Esophagus muscularis mucosa (tissue), 4 donors: ENCODE measurements at regions not wholly inside any gene's neighbourhood (a gene's known extent, or its start where the extent isn't known, plus 50 kb on each side); places are given as distances from the start of the nearest gene placed in this dataset.
"Not testable (repeated sequence)": the region's sequence is repeated elsewhere in the genome, so short reads cannot be mapped to it uniquely, and the experiment has no call there.

Experiments used
- DNase-seq: peaks from one replicate; pipeline ENCODE4 v3.0.0-alpha.2; 2017; ENCODE audit errors: extremely low spot score
- H3K27ac ChIP-seq, 4 donors: fragments of 200-600 bp; sonication (generic); replicated peaks in 1 of 4; 1 replicate in 3 of 4; 2 replicates in 1 of 4; pipeline ENCODE4 v1.5.1; 2016 to 2019; ENCODE audit warnings: mild to moderate bottlenecking in 1 of 4
- H3K27me3 ChIP-seq, 4 donors: fragments of 200-600 bp; sonication (generic); one replicate each; pipeline versions ENCODE4 v1.5.1 to v1.6.0; 2016 to 2019
- H3K36me3 ChIP-seq, 4 donors: fragments of 200-600 bp; sonication (generic); one replicate each; pipeline ENCODE4 v1.5.1; 2016 to 2019
- H3K4me1 ChIP-seq, 4 donors: fragments of 200-600 bp; sonication (generic); one replicate each; pipeline ENCODE4 v1.5.1; 2016 to 2019
- H3K4me3 ChIP-seq, 4 donors: fragments of 200-600 bp; sonication (generic); 1 replicate in 2 of 4; 2 replicates in 2 of 4; pipeline ENCODE4 v1.5.1; 2016 to 2019; ENCODE audit warnings: mild to moderate bottlenecking in 4 of 4, moderate library complexity in 1 of 4
- H3K9me3 ChIP-seq, 4 donors: fragments of 200-600 bp; sonication (generic); 1 replicate in 3 of 4; 2 replicates in 1 of 4; pipeline ENCODE4 v1.5.1; 2016 to 2019
- EP300 ChIP-seq: sonication (generic); formaldehyde crosslinking; IDR thresholded peaks from one replicate; pipeline ENCODE4 v1.6.1; 2017; ENCODE audit warnings: antibody characterized with exemption
- POLR2A ChIP-seq: fragments of 450-650 bp; IDR thresholded peaks from one replicate; pipeline ENCODE4 v1.6.1; 2017; ENCODE audit warnings: antibody characterized with exemption, moderate library complexity, mild to moderate bottlenecking, low read depth
- POLR2AphosphoS5 ChIP-seq, 2 donors: sonication (generic); formaldehyde crosslinking; IDR thresholded peaks; one replicate each; pipeline ENCODE4 v1.6.1; 2017; ENCODE audit warnings: antibody characterized with exemption in 2 of 2
- WGBS: methylation state at CpG from one replicate; pipeline ENCODE4 v1.1.5; 2018; 5-methylcytosine and 5-hydroxymethylcytosine counted together
- intact Hi-C: fragments of 100-400 bp; cut with DNase I; formaldehyde crosslinking; loops from one replicate; pipeline ENCODE4 v1.15.1; 2023
- TF ChIP-seq, protein P1 (sequence below), 3 experiments: fragments of 200-600 bp in 2 of 3; fragments of 450-650 bp in 1 of 3; sonication (generic) in 2 of 3; IDR thresholded peaks; one replicate each; pipeline ENCODE4 v1.5.1; 2017 to 2019; ENCODE audit warnings: antibody characterized with exemption in 3 of 3, mild to moderate bottlenecking in 2 of 3, moderate library complexity in 1 of 3

DNA sequence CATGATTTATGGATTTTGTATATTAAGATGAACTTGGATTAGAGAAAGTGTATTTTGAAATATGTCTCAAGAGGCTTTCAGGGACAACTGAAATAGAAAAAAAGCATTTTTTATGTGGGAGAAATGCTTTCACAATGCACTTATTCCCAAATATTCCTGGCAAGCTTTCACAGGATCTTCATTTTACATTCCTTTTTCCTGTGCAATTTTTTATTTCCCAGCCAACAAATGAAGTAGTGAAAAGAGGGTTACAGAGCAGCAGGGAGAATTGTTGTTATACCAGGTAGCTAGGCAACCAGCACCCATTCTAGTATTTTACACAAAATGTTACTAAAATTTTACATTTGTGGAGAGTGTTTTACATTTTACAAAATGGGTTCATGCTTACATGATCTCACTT lies 167.0 kb upstream of the RPRM start:
- Histone ChIP-seq H3K27me3 (no peaks in the 10 kb centered on the region), H3K27ac (no peak overlapping the region), H3K4me3 (no peak overlapping the region), H3K9me3 (no peaks in the 10 kb centered on the region), H3K36me3 (no peaks in the 10 kb centered on the region), H3K4me1 (no peaks in the 10 kb centered on the region)
- intact Hi-C loops = no loop called here
- TF ChIP-seq POLR2AphosphoS5 (IDR thresholded peaks at IDR 0.05) = no peak
- TF ChIP-seq EP300 = no peak
- TF ChIP-seq, protein P1, sequence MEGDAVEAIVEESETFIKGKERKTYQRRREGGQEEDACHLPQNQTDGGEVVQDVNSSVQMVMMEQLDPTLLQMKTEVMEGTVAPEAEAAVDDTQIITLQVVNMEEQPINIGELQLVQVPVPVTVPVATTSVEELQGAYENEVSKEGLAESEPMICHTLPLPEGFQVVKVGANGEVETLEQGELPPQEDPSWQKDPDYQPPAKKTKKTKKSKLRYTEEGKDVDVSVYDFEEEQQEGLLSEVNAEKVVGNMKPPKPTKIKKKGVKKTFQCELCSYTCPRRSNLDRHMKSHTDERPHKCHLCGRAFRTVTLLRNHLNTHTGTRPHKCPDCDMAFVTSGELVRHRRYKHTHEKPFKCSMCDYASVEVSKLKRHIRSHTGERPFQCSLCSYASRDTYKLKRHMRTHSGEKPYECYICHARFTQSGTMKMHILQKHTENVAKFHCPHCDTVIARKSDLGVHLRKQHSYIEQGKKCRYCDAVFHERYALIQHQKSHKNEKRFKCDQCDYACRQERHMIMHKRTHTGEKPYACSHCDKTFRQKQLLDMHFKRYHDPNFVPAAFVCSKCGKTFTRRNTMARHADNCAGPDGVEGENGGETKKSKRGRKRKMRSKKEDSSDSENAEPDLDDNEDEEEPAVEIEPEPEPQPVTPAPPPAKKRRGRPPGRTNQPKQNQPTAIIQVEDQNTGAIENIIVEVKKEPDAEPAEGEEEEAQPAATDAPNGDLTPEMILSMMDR (IDR thresholded peaks at IDR 0.05) = no peak
- TF ChIP-seq POLR2A = no peak
- no peak for DNase-seq

GRCh38 chr2:153657651-153658050 lies 179.1 kb upstream of the RPRM start:
- no peaks in the 10 kb centered on the region for H3K4me1 ChIP-seq
- intact Hi-C loops = no loop called here
- no peaks in the 10 kb centered on the region for H3K36me3 ChIP-seq
- H3K4me3 ChIP-seq = no peak overlapping the region
- TF ChIP-seq POLR2AphosphoS5 (IDR thresholded peaks at IDR 0.05) (no peak), POLR2A (no peak), EP300 (no peak)
- TF ChIP-seq, protein P1 (IDR thresholded peaks at IDR 0.05) = no peak
- no peaks in the 10 kb centered on the region for H3K27me3 ChIP-seq
- 85% methylated on average over 1 of the region's 1 CpG for WGBS
- H3K9me3 ChIP-seq = no peaks in the 10 kb centered on the region
- no peak for DNase-seq
- H3K27ac ChIP-seq = no peak overlapping the region

- 78% methylated on average over 3 of the region's 3 CpGs for WGBS
- intact Hi-C loops = no loop called here
- no peaks in the 10 kb centered on the region for H3K4me1 ChIP-seq
- no peak for DNase-seq
- H3K27me3 ChIP-seq = no peaks in the 10 kb centered on the region
- TF ChIP-seq POLR2AphosphoS5 (IDR thresholded peaks at IDR 0.05) (no peak), POLR2A (no peak), EP300 (no peak)
- TF ChIP-seq, protein P1 (IDR thresholded peaks at IDR 0.05) = no peak
- no peak overlapping the region for H3K27ac ChIP-seq
- no peaks in the 10 kb centered on the region for H3K36me3 ChIP-seq
- no peak overlapping the region for H3K4me3 ChIP-seq
- no peaks in the 10 kb centered on the region for H3K9me3 ChIP-seq
Observed at GRCh38 chr2:153661801-153662200, 183.2 kb upstream of the RPRM start.

DNA sequence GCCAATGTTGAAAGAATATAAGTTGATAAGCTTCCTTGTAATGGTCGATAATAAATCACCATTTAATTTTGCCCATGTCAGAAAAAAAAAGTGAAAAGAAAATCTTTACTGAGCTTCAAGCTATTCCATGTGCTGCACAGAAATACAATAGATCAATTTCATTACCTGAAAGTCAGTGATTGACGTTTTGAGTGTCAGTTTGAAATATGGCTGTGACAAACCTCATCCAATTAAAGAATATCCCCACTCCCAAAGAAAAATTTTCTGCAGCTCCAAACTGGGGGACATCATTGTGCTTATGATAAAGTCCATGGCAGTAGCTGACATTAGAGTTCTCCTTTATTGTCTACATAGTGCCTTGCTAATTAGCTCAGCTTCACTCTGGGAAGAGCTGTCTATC lies 184.8 kb upstream of the RPRM start:
- intact Hi-C loops = no loop called here
- DNase-seq = no peak
- H3K27ac ChIP-seq = no peak overlapping the region
- H3K9me3 ChIP-seq = no peaks in the 10 kb centered on the region
- WGBS = 66% methylated on average over 2 of the region's 2 CpGs
- no peak overlapping the region for H3K4me3 ChIP-seq
- TF ChIP-seq POLR2AphosphoS5 (IDR thresholded peaks at IDR 0.05) (no peak), EP300 (no peak), POLR2A (no peak)
- TF ChIP-seq, protein P1 (IDR thresholded peaks at IDR 0.05) = no peak
- H3K36me3 ChIP-seq = no peaks in the 10 kb centered on the region
- no peaks in the 10 kb centered on the region for H3K27me3 ChIP-seq
- no peaks in the 10 kb centered on the region for H3K4me1 ChIP-seq

- intact Hi-C loops, DNase-seq, H3K27ac ChIP-seq, H3K4me3 ChIP-seq, H3K9me3 ChIP-seq, H3K36me3 ChIP-seq, H3K4me1 ChIP-seq, H3K27me3 ChIP-seq: not testable (repeated sequence)
- 93% methylated on average over 5 of the region's 5 CpGs for WGBS
Observed at GRCh38 chr2:153664009-153664408, 185.4 kb upstream of the RPRM start.
